GM06990 (cell line): ENCODE measurements at regions not wholly inside any gene's neighbourhood (a gene's known extent, or its start where the extent isn't known, plus 50 kb on each side); places are given as distances from the start of the nearest gene placed in this dataset.

Experiments
- DNase-seq: peaks from one replicate; pipeline ENCODE4 v3.0.0-alpha.2; 2011; ENCODE audit not compliant: insufficient read length; ENCODE audit errors: extremely low read depth
- H3K27me3 ChIP-seq: replicated peaks from 2 replicates; pipeline ENCODE4 v1.6.0; 2011; ENCODE audit warnings: low read length; ENCODE audit not compliant: control insufficient read depth, insufficient read depth
- H3K36me3 ChIP-seq: 2 replicates; pipeline ENCODE4 v1.5.1; 2011; ENCODE audit warnings: low read length; ENCODE audit not compliant: control insufficient read depth, insufficient read depth
- H3K4me3 ChIP-seq: replicated peaks from 2 replicates; pipeline ENCODE4 v1.5.1; 2011; ENCODE audit warnings: low read depth, mild to moderate bottlenecking, control low read depth, low read length
- TF ChIP-seq, protein P1 (sequence below): IDR thresholded peaks from 2 replicates; pipeline ENCODE4 v1.5.1; 2011; ENCODE audit warnings: low read length, control low read depth, mild to moderate bottlenecking, inconsistent platforms; ENCODE audit not compliant: insufficient read depth, poor library complexity, severe bottlenecking

DNA sequence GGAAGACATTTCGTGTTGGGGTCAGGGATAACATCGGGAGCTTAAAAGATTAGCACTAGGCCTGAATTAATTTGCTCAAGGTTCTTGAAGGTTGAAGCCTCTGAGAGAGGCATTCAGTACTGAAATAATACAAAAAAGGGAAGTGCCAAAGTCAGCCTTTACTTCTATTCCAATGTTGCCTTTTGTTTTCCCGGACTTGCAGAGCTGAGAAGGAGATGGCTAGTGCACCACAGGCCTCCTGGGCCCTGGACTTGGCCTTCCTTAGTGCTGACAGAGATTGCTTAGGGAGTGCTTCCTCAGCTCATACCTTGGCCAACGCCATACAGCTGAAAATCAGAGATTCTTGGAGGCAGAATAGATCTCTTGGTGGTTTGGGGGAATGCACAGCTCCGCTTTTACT, 333.6 kb upstream of the TBL1XR1 start:
- TF ChIP-seq, protein P1, sequence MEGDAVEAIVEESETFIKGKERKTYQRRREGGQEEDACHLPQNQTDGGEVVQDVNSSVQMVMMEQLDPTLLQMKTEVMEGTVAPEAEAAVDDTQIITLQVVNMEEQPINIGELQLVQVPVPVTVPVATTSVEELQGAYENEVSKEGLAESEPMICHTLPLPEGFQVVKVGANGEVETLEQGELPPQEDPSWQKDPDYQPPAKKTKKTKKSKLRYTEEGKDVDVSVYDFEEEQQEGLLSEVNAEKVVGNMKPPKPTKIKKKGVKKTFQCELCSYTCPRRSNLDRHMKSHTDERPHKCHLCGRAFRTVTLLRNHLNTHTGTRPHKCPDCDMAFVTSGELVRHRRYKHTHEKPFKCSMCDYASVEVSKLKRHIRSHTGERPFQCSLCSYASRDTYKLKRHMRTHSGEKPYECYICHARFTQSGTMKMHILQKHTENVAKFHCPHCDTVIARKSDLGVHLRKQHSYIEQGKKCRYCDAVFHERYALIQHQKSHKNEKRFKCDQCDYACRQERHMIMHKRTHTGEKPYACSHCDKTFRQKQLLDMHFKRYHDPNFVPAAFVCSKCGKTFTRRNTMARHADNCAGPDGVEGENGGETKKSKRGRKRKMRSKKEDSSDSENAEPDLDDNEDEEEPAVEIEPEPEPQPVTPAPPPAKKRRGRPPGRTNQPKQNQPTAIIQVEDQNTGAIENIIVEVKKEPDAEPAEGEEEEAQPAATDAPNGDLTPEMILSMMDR = no peak
- no peak for DNase-seq
- Histone ChIP-seq H3K4me3 (no peak overlapping the region), H3K36me3 (no peaks in the 10 kb centered on the region), H3K27me3 (no peaks in the 10 kb centered on the region)

DNA sequence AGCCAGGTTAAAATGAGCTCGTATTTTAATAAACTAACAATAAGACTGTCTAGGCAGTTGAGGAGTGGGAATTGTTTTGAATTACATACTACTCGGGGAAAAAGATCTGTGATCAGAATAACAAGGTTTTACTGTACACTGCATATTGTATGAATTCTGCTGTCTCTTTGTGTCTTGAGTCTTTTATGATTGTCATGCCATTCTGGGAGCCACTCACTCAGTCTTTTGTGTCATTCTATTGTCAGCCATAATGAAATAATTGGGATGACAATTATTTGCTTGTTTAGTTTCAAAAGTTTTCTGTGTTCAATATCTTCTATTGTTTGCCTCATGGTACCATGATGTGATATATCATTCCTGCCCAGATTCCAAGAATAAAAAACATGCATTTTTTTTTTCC, 339.6 kb upstream of the TBL1XR1 start:
- Histone ChIP-seq H3K36me3 (no peaks in the 10 kb centered on the region), H3K4me3 (no peak overlapping the region), H3K27me3 (no peaks in the 10 kb centered on the region; the same call in 1 of the 2 replicates)
- TF ChIP-seq, protein P1 = no peak
- no peak for DNase-seq

DNA sequence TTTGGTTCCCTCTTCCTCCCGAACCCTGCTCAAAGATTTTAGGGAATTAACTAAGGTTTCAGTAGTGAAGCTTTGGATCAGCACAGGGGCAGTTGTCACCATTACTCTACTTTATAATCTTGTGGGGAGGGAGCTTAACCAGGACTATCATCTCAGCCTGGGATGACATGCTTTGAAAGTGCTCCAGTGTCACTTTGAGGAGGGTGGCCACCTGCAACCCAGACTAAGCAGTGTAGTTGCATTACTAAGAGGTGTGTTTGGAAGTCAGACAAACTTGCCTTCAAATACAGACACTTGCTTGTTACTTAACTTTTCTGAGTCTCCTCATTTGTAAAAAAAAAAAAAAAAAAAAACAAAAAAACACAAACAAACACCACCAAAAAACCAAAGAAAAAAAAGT, 340.3 kb upstream of the TBL1XR1 start:
- TF ChIP-seq, protein P1 = no peak
- DNase-seq = no peak
- Histone ChIP-seq H3K4me3 (no peak overlapping the region), H3K27me3 (no peaks in the 10 kb centered on the region; the same call in 1 of the 2 replicates), H3K36me3 (no peaks in the 10 kb centered on the region)

DNA sequence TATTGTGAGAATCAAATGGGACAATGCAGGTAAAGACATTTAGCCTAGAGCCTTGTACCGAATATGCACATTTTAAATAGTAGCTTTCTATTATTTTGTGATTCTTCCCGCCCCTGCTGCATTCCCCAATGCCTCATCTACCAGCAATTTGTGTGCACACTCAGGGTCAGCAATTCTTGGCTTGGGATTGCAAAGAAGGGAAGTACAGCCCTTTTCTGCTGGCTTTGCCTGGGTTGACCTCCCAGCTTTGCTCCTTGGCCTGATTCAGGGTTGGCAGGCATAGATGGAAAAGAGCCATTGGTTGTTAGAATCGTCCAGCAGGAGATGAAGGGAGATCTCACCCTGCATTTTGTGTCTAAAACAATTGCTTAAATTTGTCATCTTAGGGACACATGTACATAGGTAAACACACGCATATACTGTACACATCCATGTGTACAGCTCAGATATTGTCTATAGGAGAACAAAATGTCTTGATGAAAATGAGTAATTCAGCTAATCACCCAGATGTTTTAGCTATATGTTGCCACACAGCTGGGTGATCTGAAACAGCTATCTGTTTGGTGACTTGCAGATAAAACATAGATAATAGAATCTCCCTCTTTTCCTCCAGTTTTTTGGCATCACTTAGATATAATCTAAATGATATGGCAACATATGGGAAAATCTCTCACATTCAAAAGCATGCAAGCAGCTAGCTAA, 340.9 kb upstream of the TBL1XR1 start:
- no peak for DNase-seq
- TF ChIP-seq, protein P1 = no peak

DNA sequence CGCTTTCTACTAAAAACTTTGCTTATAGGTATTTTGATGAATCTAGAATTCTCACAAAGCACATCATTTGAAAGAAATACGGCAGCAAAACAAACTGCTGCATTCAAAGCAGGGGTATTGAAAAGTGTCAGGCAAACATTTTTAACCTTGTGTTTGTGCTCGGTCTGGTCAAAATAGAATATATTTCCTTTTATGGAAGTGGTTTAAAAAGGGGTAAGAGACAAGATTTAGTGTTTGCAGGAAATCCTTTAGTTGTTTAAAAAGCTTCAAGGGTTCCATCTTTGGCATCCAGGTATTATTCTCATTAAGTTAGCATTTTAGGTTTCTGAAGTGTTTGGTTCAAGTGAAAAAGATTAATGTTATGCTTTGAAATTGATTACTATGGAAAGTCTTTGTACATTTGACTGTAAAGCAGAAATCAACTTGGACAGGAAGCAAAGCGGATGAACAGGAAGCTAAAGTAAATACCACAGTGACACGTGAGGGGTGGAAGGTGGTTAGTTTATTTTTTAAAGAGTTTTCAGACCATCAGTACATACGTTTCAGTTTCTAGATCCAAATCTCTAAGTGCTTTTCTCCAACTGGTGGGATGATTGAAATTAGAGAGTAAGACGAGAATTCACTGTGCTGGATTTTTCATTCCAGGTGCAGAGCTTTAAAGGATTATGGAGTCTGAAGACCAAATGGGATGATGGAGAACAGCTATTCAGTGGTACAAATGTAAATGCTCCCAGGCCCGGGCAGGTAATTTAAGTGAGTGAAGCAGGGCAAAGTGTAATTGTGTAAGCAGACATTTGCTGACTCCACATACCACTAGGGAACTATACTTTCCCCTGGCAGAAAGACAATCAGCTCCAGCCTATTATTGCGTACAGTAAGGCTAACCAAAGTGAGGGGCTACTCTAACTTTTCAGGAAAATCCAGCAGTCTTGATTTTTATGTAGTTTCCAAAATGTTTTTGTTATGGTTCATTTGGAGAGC, 341.8 kb upstream of the TBL1XR1 start:
- DNase-seq = peak; percentile 57
- H3K36me3 ChIP-seq = no peaks in the 10 kb centered on the region
- TF ChIP-seq, protein P1 = no peak
- H3K4me3 ChIP-seq = no peak overlapping the region
- H3K27me3 ChIP-seq = no peaks in the 10 kb centered on the region; the same call in 1 of the 2 replicates

More for the DNA sequence above, 340.9 kb upstream of the TBL1XR1 start:
- Histone ChIP-seq H3K4me3 (no peak overlapping the region), H3K36me3 (no peaks in the 10 kb centered on the region), H3K27me3 (no peaks in the 10 kb centered on the region; the same call in 1 of the 2 replicates)
